Prostate gland (tissue), 2 donors: ENCODE measurements at regions not wholly inside any gene's neighbourhood (a gene's known extent, or its start where the extent isn't known, plus 50 kb on each side); places are given as distances from the start of the nearest gene placed in this dataset.

Experiments used
- POLR2A ChIP-seq: fragments of 450-650 bp; IDR thresholded peaks from one replicate; pipeline ENCODE4 v1.6.1; 2016; ENCODE audit warnings: antibody characterized with exemption, mild to moderate bottlenecking
- POLR2AphosphoS5 ChIP-seq: sonication (generic); formaldehyde crosslinking; IDR thresholded peaks from one replicate; pipeline ENCODE4 v1.6.1; 2017; ENCODE audit warnings: antibody characterized with exemption
- TF ChIP-seq, protein P1 (sequence below), 4 experiments: fragments of 200-600 bp in 2 of 4; fragments of 450-650 bp in 2 of 4; sonication (generic) in 2 of 4; IDR thresholded peaks; 1 replicate in 3 of 4; 2 replicates in 1 of 4; pipeline ENCODE4 v1.5.1; 2016 to 2019; ENCODE audit warnings: antibody characterized with exemption in 4 of 4, mild to moderate bottlenecking in 2 of 4, moderate library complexity in 2 of 4

DNA sequence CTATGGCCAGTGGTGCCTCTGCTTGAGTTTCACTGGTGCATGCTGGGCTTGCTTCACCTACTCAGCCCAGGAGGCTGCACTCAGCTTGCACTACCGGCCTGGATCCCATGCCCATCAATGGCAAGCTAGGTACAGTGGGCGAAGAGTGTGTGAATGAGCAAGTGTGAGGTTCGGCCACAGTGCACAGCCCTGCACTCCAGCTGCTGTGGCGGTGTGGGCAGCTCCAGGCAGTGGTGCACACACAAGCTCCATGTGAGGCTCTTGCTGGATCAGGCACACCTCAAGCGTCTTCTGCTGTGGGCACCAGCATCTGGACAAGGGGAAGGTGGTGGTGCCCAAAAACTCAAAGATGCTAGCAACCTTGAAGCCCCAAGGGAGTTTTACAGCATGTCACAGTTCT, 820.9 kb upstream of the LCORL start:
- TF ChIP-seq, protein P1, sequence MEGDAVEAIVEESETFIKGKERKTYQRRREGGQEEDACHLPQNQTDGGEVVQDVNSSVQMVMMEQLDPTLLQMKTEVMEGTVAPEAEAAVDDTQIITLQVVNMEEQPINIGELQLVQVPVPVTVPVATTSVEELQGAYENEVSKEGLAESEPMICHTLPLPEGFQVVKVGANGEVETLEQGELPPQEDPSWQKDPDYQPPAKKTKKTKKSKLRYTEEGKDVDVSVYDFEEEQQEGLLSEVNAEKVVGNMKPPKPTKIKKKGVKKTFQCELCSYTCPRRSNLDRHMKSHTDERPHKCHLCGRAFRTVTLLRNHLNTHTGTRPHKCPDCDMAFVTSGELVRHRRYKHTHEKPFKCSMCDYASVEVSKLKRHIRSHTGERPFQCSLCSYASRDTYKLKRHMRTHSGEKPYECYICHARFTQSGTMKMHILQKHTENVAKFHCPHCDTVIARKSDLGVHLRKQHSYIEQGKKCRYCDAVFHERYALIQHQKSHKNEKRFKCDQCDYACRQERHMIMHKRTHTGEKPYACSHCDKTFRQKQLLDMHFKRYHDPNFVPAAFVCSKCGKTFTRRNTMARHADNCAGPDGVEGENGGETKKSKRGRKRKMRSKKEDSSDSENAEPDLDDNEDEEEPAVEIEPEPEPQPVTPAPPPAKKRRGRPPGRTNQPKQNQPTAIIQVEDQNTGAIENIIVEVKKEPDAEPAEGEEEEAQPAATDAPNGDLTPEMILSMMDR (IDR thresholded peaks at IDR 0.05) = no peak
- TF ChIP-seq POLR2A = no peak
- no peak for TF ChIP-seq POLR2AphosphoS5
